K562 (cell line): ENCODE measurements at regions not wholly inside any gene's neighbourhood (a gene's known extent, or its start where the extent isn't known, plus 50 kb on each side); places are given as distances from the start of the nearest gene placed in this dataset.

Source experiments
- ATAC-seq: fragments of 200-7000 bp; cut with Tn5 transposase; 3 replicates; pipeline ENCODE4 v1.9.1; 2020; ENCODE audit warnings: moderate library complexity
- BruUV-seq: library from RNA; stranded (reverse); fragments of 400-500 nt; replicated peaks from 2 replicates; lab custom pipeline; 2021; lab: Mats Ljungman, UMichigan
- CTCF ChIA-PET: fragments of 300-600 bp; formaldehyde crosslinking; extraction: SDS; loops from one replicate; lab custom pipeline; 2021; ENCODE audit warnings: low intra/inter-chr PET ratio; lab: Yijun Ruan, JAX
- POLR2A ChIA-PET: fragments of 300-600, 350-650 bp; sonication (Branson Sonifier 250); formaldehyde crosslinking; extraction: SDS; loops from one replicate; lab custom pipeline; 2021; ENCODE audit warnings: antibody characterized with exemption, inconsistent platforms; lab: Yijun Ruan, JAX
- DNase-seq, 4 experiments: peaks; one replicate each; pipeline versions ENCODE4 v3.0.0 to v3.0.0-alpha.2; 2011 to 2018; ENCODE audit warnings: low spot score in 3 of 4, mixed read lengths in 3 of 4; ENCODE audit errors: extremely low read depth in 1 of 4
- FAIRE-seq: peaks from 2 replicates; lab custom pipeline; 2011; peaks lifted over from hg19 to GRCh38; lab: Jason Lieb, UNC
- H2AFZ ChIP-seq: 2 replicates; pipeline ENCODE4 v1.6.0; 2011; ENCODE audit warnings: low read depth, low read length, control low read depth, inconsistent platforms
- H3K27ac ChIP-seq: fragments of 200-600 bp; 3 replicates; pipeline ENCODE4 v1.8.0; 2011; ENCODE audit warnings: low read depth, mild to moderate bottlenecking, control low read depth, inconsistent platforms, low read length, moderate library complexity, mixed read lengths; ENCODE audit errors: extremely low read depth
- H3K27me3 ChIP-seq, 2 experiments: fragments of 300-600 bp in 1 of 2; 2 replicates in 1 of 2; 3 replicates in 1 of 2; pipeline versions ENCODE4 v1.6.0 to v1.8.0; 2011; ENCODE audit warnings: inconsistent platforms in 2 of 2, low read length in 2 of 2, mild to moderate bottlenecking in 1 of 2, mixed read lengths in 1 of 2, moderate library complexity in 1 of 2; ENCODE audit not compliant: control insufficient read depth in 2 of 2, insufficient read depth in 2 of 2
- H3K36me3 ChIP-seq: fragments of 300-600 bp; 3 replicates; pipeline ENCODE4 v1.8.0; 2011; ENCODE audit warnings: mild to moderate bottlenecking, low read length, inconsistent platforms; ENCODE audit not compliant: control insufficient read depth, insufficient read depth
- H3K4me1 ChIP-seq, 2 experiments: fragments of 200-600 bp in 1 of 2; replicated peaks in 1 of 2; 2 replicates in 1 of 2; 3 replicates in 1 of 2; pipeline versions ENCODE4 v1.5.1 to v1.8.0; 2011; ENCODE audit warnings: inconsistent platforms in 2 of 2, low read length in 2 of 2, mild to moderate bottlenecking in 1 of 2, mixed read lengths in 1 of 2, moderate library complexity in 1 of 2; ENCODE audit not compliant: control insufficient read depth in 2 of 2, insufficient read depth in 2 of 2
- H3K4me2 ChIP-seq: 2 replicates; pipeline ENCODE4 v1.6.1; 2011; ENCODE audit warnings: low read length, control low read depth, inconsistent platforms, mixed read lengths; ENCODE audit not compliant: insufficient read depth
- H3K4me3 ChIP-seq: fragments of 200-600 bp; sonication (generic), shearing (Covaris generic); 2 replicates; pipeline ENCODE4 v1.5.1; 2016; ENCODE audit warnings: control low read depth, inconsistent platforms
- H3K79me2 ChIP-seq: fragments of 200-600 bp; 3 replicates; pipeline ENCODE4 v1.8.0; 2011; ENCODE audit warnings: low read length, inconsistent platforms; ENCODE audit not compliant: control insufficient read depth, insufficient read depth
- H3K9ac ChIP-seq, 2 experiments: 2 replicates each; pipeline versions ENCODE4 v1.6.0 to v1.6.1; 2011; ENCODE audit warnings: low read depth in 2 of 2, low read length in 2 of 2, control low read depth in 1 of 2, inconsistent platforms in 1 of 2, mild to moderate bottlenecking in 1 of 2, mixed read lengths in 1 of 2; ENCODE audit not compliant: insufficient read depth in 1 of 2
- H3K9me1 ChIP-seq: one replicate; pipeline ENCODE4 v1.6.0; 2011; ENCODE audit warnings: inconsistent platforms, mild to moderate bottlenecking, low read length, moderate library complexity; ENCODE audit not compliant: control insufficient read depth, insufficient read depth
- H3K9me3 ChIP-seq: replicated peaks from 2 replicates; pipeline ENCODE4 v1.5.1; 2011; ENCODE audit warnings: low read depth, low read length, inconsistent platforms; ENCODE audit not compliant: control insufficient read depth, insufficient read depth
- H4K20me1 ChIP-seq: replicated peaks from 2 replicates; pipeline ENCODE4 v1.6.1; 2011; ENCODE audit warnings: low read length, inconsistent platforms, mixed read lengths; ENCODE audit not compliant: control insufficient read depth, insufficient read depth
- ARID3A ChIP-seq: IDR thresholded peaks from 2 replicates; pipeline ENCODE4 v1.6.1; 2012; ENCODE audit warnings: low read depth, low read length, improper control_type of control experiment, borderline replicate concordance
- KAT2B ChIP-seq: IDR thresholded peaks from one replicate; pipeline ENCODE4 v1.6.1; 2012; ENCODE audit warnings: low read depth, mild to moderate bottlenecking, control low read depth, inconsistent platforms, low read length, moderate library complexity
- YY1 ChIP-seq, 3 experiments: IDR thresholded peaks; 2 replicates each; pipeline ENCODE4 v1.6.1; 2011; ENCODE audit warnings: low read length in 2 of 3, mild to moderate bottlenecking in 2 of 3, moderate library complexity in 2 of 3, borderline replicate concordance in 1 of 3, control low read depth in 1 of 3, low read depth in 1 of 3; ENCODE audit not compliant: insufficient read depth in 3 of 3, insufficient replicate concordance in 2 of 3, control insufficient read depth in 1 of 3, insufficient read length in 1 of 3; ENCODE audit errors: extremely low read depth in 1 of 3
- ZNF592 ChIP-seq: fragments of 450-650 bp; IDR thresholded peaks from 2 replicates; pipeline ENCODE4 v1.6.1; 2017; ENCODE audit warnings: antibody characterized with exemption, mild to moderate bottlenecking
- in situ Hi-C: fragments of 300-500 bp; cut with MboI; formaldehyde crosslinking; loops from 4 replicates; pipeline ENCODE4 v1.15.0; 2018; ENCODE audit warnings: inconsistent platforms, mixed read lengths
- intact Hi-C: fragments of 100-400 bp; cut with micrococcal nuclease; formaldehyde crosslinking; loops from 2 replicates; pipeline ENCODE4 v1.14.2; 2022

GRCh38 chr5:106481374-106481773, 1189.4 kb downstream of the EFNA5 start:
- no peak overlapping the region for H3K4me3 ChIP-seq
- no peaks in the 10 kb centered on the region for H3K36me3 ChIP-seq
- no peak overlapping the region for H3K27ac ChIP-seq
- TF ChIP-seq ARID3A, result no peak
- TF ChIP-seq KAT2B, result no peak
- TF ChIP-seq YY1 (IDR thresholded peaks at IDR 0.05; ENCODE audit: borderline replicate concordance in 1 of 3, control insufficient read depth in 1 of 3, extremely low read depth in 1 of 3, insufficient read depth in 3 of 3, insufficient read length in 1 of 3, insufficient replicate concordance in 2 of 3, low read depth in 1 of 3, low read length in 2 of 3), result no peak
- TF ChIP-seq ZNF592, result no peak
- no TSS peak for BruUV-seq
- H3K9ac ChIP-seq, result no peak overlapping the region
- FAIRE-seq (no peak), ATAC-seq (no peak), DNase-seq (no peak)
- no peaks in the 10 kb centered on the region for H3K9me1 ChIP-seq
- H2AFZ ChIP-seq, result no peak overlapping the region
- in situ Hi-C loops (no loop called here), intact Hi-C loops (no loop called here)
- no peaks in the 10 kb centered on the region for H3K4me1 ChIP-seq
- CTCF ChIA-PET, result no interaction called here
- H3K79me2 ChIP-seq, result no peaks in the 10 kb centered on the region
- POLR2A ChIA-PET, result no interaction called here
- no peaks in the 10 kb centered on the region for H4K20me1 ChIP-seq
- H3K27me3 ChIP-seq, result no peaks in the 10 kb centered on the region
- no peaks in the 10 kb centered on the region; the same call in 1 of the 2 replicates for H3K9me3 ChIP-seq
- no peak overlapping the region for H3K4me2 ChIP-seq
